Naive B cell (primary cell): ENCODE measurements at regions not wholly inside any gene's neighbourhood (a gene's known extent, or its start where the extent isn't known, plus 50 kb on each side); places are given as distances from the start of the nearest gene placed in this dataset.
"Not testable (repeated sequence)": the region's sequence is repeated elsewhere in the genome, so short reads cannot be mapped to it uniquely, and the experiment has no call there.

ENCODE experiments used
- ATAC-seq, 2 donors: fragments of 150-1000 bp; cut with Tn5 transposase; 2 replicates each; pipeline ENCODE4 v1.10.0; 2021; ENCODE audit warnings: low read depth in 2 of 2, mild to moderate bottlenecking in 2 of 2, moderate library complexity in 2 of 2
- DNase-seq: peaks from one replicate; pipeline ENCODE4 v3.0.0; 2022
- H3K27ac Mint-ChIP-seq, 6 donors: one replicate each; pipeline ENCODE4 v1.8.0; 2020 to 2022; ENCODE audit warnings: mild to moderate bottlenecking in 6 of 6, mixed read lengths in 6 of 6, moderate library complexity in 5 of 6, inconsistent platforms in 2 of 6
- H3K27me3 Mint-ChIP-seq, 3 donors: one replicate each; pipeline ENCODE4 v1.8.0; 2021 to 2022; ENCODE audit warnings: mixed read lengths in 3 of 3, mild to moderate bottlenecking in 1 of 3
- H3K36me3 Mint-ChIP-seq, 2 donors: one replicate each; pipeline ENCODE4 v1.8.0; 2020 to 2022; ENCODE audit warnings: mixed read lengths in 2 of 2, inconsistent platforms in 1 of 2, mild to moderate bottlenecking in 1 of 2
- H3K4me1 Mint-ChIP-seq, 3 donors: one replicate each; pipeline ENCODE4 v1.8.0; 2020 to 2022; ENCODE audit warnings: mixed read lengths in 3 of 3, inconsistent platforms in 1 of 3, mild to moderate bottlenecking in 1 of 3, moderate library complexity in 1 of 3
- H3K4me3 Mint-ChIP-seq, 8 donors: one replicate each; pipeline ENCODE4 v1.8.0; 2020 to 2022; ENCODE audit warnings: mild to moderate bottlenecking in 8 of 8, mixed read lengths in 8 of 8, moderate library complexity in 8 of 8, inconsistent platforms in 2 of 8
- H3K9me3 Mint-ChIP-seq, 7 donors: one replicate each; pipeline ENCODE4 v1.8.0; 2020 to 2022; ENCODE audit warnings: mixed read lengths in 7 of 7, mild to moderate bottlenecking in 5 of 7, inconsistent platforms in 2 of 7, moderate library complexity in 1 of 7

DNA sequence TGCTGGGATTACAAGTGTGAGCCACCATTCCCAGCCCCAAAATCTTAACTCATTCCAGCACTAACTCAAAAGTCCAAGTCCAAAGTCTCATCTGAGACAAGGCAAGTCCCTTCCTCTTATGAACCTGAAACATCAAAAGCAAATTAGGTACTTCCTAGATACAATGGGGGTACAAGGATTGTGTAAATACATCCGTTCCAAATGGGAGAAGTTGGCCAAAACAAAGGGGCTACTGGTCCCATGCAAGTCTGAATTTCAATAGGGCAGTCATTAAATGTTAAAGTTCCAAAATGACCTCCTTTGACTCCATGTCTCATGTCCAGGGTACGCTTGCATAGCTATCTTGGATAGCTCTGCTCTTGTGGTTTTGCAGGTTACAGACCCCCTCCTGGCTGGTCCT, 94.7 kb upstream of the PPM1H start:
- Mint-ChIP-seq H3K27ac (no peak overlapping the region), H3K9me3 (peaks cover 0 to 9% (median 1%) of the 10 kb centered on the region in 7 donors), H3K36me3 (no peaks in the 10 kb centered on the region), H3K4me1 (no peaks in the 10 kb centered on the region), H3K4me3 (no peak overlapping the region), H3K27me3 (peaks cover 0 to 6% (median 3%) of the 10 kb centered on the region in 3 donors)
- no peak for DNase-seq
- no peak for ATAC-seq

DNA sequence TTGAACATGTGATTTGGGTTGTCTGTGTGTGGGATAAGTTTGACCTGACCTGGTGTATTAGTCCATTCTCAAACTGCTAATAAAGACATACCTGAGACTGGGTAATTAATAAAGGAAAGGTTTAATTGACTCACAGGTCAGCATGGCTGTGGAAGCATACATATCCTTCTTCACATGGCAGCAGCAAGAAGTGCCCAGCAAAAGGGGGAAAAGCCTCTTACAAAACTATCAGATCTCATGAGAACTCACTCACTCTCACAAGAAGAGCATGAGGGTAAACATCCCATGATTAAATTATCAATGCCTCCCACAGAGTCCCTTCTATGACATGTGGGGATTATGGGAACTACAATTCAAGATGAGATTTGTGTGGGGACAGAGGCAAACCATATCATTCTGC, 94.0 kb upstream of the PPM1H start:
- peaks cover 0 to 9% (median 1%) of the 10 kb centered on the region in 7 donors for H3K9me3 Mint-ChIP-seq
- DNase-seq (no peak), ATAC-seq (no peak)
- no peaks in the 10 kb centered on the region for H3K36me3 Mint-ChIP-seq
- H3K4me1 Mint-ChIP-seq = no peaks in the 10 kb centered on the region
- H3K27me3 Mint-ChIP-seq = peaks cover 0 to 6% (median 3%) of the 10 kb centered on the region in 3 donors
- no peak overlapping the region for H3K27ac Mint-ChIP-seq
- H3K4me3 Mint-ChIP-seq = no peak overlapping the region

DNA sequence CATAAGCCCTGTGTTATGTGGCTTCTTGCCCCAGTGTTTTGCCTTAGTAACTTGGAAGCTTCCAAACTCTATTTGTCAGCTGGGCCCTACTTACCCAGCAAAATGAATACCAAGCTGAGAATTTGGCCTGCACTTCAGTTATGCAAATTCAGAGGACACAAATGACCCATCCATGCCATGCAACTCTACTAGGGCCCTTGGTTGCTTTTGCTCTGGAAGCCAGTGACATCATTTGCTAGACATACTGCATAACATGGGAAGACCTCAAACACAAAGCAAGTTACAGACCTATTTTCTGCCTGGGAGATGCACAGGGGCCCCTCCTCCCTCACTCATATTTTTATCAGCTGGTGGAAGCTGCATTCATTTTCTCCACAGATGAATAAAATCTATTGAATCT, 90.2 kb upstream of the PPM1H start:
- no peak for ATAC-seq
- Mint-ChIP-seq H3K27ac (no peak overlapping the region), H3K4me3 (no peak overlapping the region), H3K9me3 (peaks cover 0 to 5% (median 0%) of the 10 kb centered on the region in 7 donors), H3K27me3 (peaks cover 0 to 4% (median 3%) of the 10 kb centered on the region in 3 donors), H3K36me3 (no peaks in the 10 kb centered on the region), H3K4me1 (no peaks in the 10 kb centered on the region)
- no peak for DNase-seq

DNA sequence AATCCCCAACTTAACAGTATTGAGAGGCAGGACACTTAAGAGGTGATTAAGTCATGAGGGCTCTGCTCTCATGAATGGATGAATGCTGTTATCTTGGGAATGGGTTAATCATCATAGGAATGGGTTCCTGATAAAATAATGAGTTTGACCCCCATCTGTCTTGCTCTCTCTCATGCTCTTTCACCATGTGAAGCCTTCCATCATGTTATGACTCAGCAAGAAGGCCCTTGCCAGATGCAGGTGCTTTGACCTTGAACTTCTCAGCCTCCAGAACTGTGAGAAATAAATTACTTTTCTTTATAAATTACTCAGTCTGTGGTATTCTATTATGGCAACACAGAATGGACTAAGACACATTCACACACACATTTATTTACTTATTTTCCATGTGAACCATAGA, 89.0 kb upstream of the PPM1H start:
- Mint-ChIP-seq H3K4me1 (no peaks in the 10 kb centered on the region), H3K27ac (no peak overlapping the region), H3K27me3 (peaks cover 0 to 4% (median 2%) of the 10 kb centered on the region in 3 donors), H3K36me3 (no peaks in the 10 kb centered on the region), H3K9me3 (peaks cover 0 to 2% (median 0%) of the 10 kb centered on the region in 7 donors), H3K4me3 (no peak overlapping the region)
- DNase-seq (no peak), ATAC-seq (no peak)

DNA sequence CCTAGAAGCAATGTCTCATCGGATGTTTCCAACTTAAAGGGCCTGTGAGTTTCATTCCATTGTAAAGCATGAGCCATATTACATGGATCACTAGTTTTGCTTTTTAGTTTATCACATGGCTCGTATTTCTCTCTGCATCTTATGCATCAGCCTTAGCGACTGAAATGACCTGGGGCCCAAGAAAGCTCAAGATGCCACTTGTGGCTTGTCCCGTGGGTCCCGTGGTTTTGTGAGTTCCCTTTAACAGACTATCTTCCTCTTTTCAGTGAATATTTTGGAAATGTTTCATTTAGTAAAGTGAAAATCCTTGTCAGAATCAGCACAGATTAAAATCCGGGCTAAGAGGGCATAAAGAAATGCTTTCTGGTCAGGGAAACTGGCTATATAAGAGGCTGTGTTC, 86.2 kb upstream of the PPM1H start:
- Mint-ChIP-seq H3K27ac (no peak overlapping the region), H3K36me3 (no peaks in the 10 kb centered on the region), H3K9me3 (no peaks in the 10 kb centered on the region), H3K27me3 (peaks cover 0 to 4% (median 0%) of the 10 kb centered on the region in 3 donors), H3K4me3 (no peak overlapping the region), H3K4me1 (no peaks in the 10 kb centered on the region)
- DNase-seq (no peak), ATAC-seq (no peak)

DNA sequence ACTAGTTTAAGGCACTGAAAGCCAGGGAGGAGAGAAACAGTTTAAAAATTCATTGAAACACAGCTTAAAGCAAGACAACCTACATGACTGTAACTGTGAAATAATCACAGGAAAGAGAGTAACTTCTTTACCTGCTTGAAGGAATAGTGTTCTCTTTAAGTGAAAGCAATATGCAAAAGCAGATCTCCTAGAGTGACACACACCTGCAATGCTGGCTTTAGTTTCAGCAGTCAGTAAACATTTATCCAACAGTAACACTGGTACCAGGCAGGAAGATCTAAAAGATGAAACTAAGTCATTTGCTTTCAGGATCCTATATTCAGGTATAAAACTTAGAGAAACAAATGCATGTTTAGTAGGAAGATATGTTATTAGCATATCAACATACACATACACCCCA, 85.3 kb upstream of the PPM1H start:
- Mint-ChIP-seq H3K36me3 (no peaks in the 10 kb centered on the region), H3K27ac (no peak overlapping the region), H3K27me3 (peaks cover 0 to 4% (median 0%) of the 10 kb centered on the region in 3 donors), H3K4me3 (no peak overlapping the region), H3K9me3 (no peaks in the 10 kb centered on the region), H3K4me1 (no peaks in the 10 kb centered on the region)
- ATAC-seq (no peak), DNase-seq (no peak)

DNA sequence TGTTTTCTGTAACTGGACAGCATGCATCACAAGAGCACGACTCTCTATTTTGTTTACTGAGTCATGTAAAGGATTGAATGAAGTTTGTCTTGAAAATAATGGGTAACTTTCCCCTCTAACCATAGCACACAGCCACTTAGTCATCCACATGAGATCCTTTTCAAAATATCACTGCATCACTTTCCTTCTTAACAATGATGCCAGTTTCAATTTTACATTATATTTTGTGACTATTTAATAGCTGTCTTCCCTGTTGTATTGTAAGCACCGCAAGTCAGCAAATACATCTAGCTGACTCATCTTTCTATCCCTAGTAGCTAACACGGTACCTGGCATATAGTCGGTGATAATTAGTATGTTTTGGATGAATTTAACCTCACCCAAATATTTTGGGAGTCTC, 83.3 kb upstream of the PPM1H start:
- ATAC-seq (no peak), DNase-seq (no peak)
- H3K4me3 Mint-ChIP-seq = no peak overlapping the region
- peaks cover 0 to 4% (median 0%) of the 10 kb centered on the region in 3 donors for H3K27me3 Mint-ChIP-seq
- no peak overlapping the region for H3K27ac Mint-ChIP-seq
- peaks cover 0 to 2% (median 0%) of the 10 kb centered on the region in 7 donors for H3K9me3 Mint-ChIP-seq
- H3K4me1 Mint-ChIP-seq = no peaks in the 10 kb centered on the region
- no peaks in the 10 kb centered on the region for H3K36me3 Mint-ChIP-seq

DNA sequence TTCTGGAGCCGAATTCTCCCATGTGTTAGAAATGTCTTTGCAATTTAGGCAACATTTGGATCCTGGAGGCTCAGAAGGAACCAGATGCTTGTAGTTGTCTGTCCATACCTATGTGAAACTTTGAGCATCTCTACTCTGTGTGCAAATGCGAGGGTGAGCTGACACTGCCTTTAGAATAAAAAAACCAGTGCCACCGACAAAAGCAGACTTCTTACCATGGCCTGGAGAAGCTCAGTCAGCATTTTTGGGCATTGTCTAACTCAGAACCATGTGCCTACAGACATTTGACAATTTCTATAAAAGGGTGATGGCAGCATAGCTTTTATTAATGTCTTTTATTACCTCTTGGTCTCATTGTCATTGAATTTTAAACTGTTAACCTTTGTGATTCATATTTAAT, 78.4 kb upstream of the PPM1H start:
- Mint-ChIP-seq H3K4me3 (no peak overlapping the region), H3K9me3 (peaks cover 0 to 4% (median 0%) of the 10 kb centered on the region in 7 donors), H3K36me3 (no peaks in the 10 kb centered on the region), H3K27ac (no peak overlapping the region), H3K4me1 (no peaks in the 10 kb centered on the region), H3K27me3 (peaks cover 0 to 7% (median 3%) of the 10 kb centered on the region in 3 donors)
- no peak for DNase-seq
- ATAC-seq = no peak

DNA sequence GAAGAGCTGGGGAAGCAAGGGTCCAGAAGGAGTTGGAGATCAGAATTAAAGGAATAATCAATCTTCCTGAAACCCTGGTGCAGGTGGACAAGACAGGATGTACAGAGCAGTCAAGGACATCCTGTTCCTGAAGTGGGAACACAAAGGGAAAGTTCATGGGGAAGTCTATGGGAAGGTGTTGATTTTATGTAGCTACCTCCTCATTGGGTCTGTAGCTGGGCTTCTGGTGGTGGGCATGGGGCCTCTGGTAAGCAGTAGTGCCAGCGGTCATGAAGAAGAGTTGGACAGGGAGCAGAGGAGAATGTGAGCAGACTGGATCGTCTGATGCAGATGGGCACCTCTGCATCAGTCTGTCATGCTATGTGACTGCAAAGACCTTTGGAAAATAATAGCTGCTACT, 75.7 kb upstream of the PPM1H start:
- DNase-seq (no peak), ATAC-seq (no peak)
- H3K9me3 Mint-ChIP-seq = peaks cover 0 to 4% (median 0%) of the 10 kb centered on the region in 7 donors
- H3K27me3 Mint-ChIP-seq = peaks cover 0 to 7% (median 3%) of the 10 kb centered on the region in 3 donors
- no peaks in the 10 kb centered on the region for H3K36me3 Mint-ChIP-seq
- no peaks in the 10 kb centered on the region for H3K4me1 Mint-ChIP-seq
- no peak overlapping the region for H3K27ac Mint-ChIP-seq
- H3K4me3 Mint-ChIP-seq = no peak overlapping the region

DNA sequence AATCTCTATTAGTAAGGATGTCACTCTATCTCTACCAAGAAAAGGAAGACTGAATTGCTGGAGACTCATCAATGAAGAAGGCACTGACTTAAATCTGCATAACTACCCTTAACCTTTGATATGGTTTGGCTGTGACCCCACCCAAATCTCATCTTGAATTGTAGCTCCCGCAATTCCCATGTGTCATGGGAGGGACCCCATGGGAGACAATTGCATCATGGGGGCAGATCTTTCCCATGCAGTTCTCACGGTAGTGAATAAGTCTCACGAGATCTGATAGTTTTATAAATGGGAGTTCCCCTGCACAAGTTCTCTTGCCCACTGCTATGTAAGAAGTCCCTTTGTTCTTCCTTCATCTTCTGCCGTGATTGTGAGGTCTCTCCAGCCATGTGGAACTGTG, 73.4 kb upstream of the PPM1H start:
- DNase-seq (no peak), ATAC-seq (no peak)
- H3K27ac Mint-ChIP-seq = no peak overlapping the region
- peaks cover 0 to 7% (median 3%) of the 10 kb centered on the region in 3 donors for H3K27me3 Mint-ChIP-seq
- no peaks in the 10 kb centered on the region for H3K36me3 Mint-ChIP-seq
- peaks cover 0 to 5% (median 2%) of the 10 kb centered on the region in 7 donors for H3K9me3 Mint-ChIP-seq
- H3K4me3 Mint-ChIP-seq = no peak overlapping the region
- H3K4me1 Mint-ChIP-seq = no peaks in the 10 kb centered on the region

DNA sequence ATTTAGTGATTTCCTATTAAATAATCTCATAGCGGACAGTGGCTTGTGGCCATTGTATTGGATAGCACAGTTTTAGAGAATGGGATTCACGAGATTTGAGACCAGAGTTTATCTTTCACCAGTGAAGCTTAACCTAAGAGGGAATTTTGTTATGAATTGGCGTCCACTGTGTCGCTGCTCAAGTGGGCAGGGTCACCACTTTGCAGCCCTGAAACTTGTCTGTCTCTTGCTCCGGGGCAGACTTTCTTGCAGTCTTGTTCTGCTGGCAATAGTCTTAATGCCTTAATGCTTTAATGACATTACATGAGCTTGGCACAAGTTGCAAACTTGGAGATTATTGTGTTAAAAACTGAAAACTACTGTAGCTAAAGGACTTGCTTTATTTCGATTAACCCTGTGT, 72.8 kb upstream of the PPM1H start:
- Mint-ChIP-seq H3K27ac (no peak overlapping the region), H3K4me3 (no peak overlapping the region), H3K4me1 (no peaks in the 10 kb centered on the region), H3K36me3 (no peaks in the 10 kb centered on the region), H3K27me3 (peaks cover 0 to 7% (median 3%) of the 10 kb centered on the region in 3 donors), H3K9me3 (peaks cover 0 to 5% (median 2%) of the 10 kb centered on the region in 7 donors)
- ATAC-seq = no peak
- no peak for DNase-seq

DNA sequence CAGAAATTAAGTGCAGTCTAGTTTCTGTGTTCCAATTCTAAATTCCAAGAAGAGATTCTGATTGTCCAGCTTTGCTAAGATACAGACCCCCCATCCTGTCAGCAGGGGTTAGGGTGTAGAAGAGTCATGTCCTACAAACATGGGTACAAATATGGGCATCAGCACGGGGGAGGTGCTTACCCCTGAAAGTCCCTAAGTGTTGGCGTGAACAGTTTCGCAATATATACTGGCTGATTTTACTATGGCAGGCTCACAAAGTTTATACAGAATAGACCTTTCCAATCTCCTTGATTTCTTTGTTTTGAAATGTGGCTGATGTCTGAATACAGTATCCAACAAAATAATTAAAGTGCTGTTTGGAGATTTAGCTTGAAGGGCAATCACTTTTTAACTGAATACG, 71.6 kb upstream of the PPM1H start:
- DNase-seq (no peak), ATAC-seq (no peak)
- no peaks in the 10 kb centered on the region for H3K4me1 Mint-ChIP-seq
- H3K27me3 Mint-ChIP-seq = peaks cover 0 to 7% (median 3%) of the 10 kb centered on the region in 3 donors
- H3K4me3 Mint-ChIP-seq = no peak overlapping the region
- H3K9me3 Mint-ChIP-seq = peaks cover 0 to 12% (median 4%) of the 10 kb centered on the region in 7 donors
- H3K36me3 Mint-ChIP-seq = no peaks in the 10 kb centered on the region
- no peak overlapping the region for H3K27ac Mint-ChIP-seq

DNA sequence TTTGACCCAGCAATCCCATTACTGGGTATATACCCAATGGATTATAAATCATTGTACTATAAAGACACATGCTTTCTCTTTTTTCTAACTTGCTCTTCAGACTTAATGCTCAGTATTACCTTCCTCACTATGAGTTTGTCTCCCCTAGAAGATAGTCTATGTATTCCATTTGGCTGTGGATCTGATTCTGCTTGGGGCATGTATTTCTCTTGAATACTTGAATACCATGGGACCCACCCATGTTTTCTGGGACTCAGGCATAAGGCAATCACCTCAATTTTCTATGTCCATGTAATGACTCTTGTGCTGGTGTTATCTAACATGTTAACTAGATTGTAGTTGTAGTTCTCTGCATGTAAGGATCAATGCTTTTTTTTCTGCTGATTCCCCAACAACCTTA, 70.4 kb upstream of the PPM1H start:
- ATAC-seq (no peak), DNase-seq (no peak)
- peaks cover 0 to 12% (median 2%) of the 10 kb centered on the region in 7 donors for H3K9me3 Mint-ChIP-seq
- H3K4me1 Mint-ChIP-seq = no peaks in the 10 kb centered on the region
- no peak overlapping the region for H3K4me3 Mint-ChIP-seq
- H3K27ac Mint-ChIP-seq = no peak overlapping the region
- no peaks in the 10 kb centered on the region for H3K36me3 Mint-ChIP-seq
- peaks cover 0 to 3% (median 2%) of the 10 kb centered on the region in 3 donors for H3K27me3 Mint-ChIP-seq

DNA sequence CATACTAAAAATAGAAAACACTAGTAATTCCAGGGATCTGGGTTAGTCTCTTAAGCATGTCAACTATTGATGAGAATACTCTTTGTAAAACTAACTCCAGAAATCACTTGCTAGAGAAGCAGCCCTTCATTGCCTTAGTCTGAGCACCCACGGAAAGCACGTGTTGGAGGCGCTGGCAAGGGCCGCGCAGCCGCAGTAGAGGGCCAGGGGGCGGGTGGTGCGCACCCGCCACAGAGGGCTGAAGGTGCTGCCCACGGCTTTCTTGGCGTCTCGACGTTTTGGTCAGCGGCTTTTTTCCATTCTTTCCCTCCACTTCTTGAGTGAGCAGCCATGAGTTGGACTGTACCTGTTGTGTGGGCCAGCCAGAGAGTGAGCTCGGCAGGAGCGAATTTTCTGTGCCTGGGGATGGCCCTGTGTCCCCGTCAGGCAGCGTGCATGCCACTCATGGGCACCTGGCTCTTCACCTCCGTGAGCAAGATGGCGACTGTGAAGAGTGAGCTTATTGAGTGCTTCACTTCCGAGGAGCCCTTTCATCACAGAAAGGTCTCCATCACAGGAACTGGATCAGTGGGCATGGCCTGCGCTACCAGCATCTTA, 68.4 kb upstream of the PPM1H start:
- Mint-ChIP-seq H3K4me3 (no peak overlapping the region), H3K27me3 (peaks cover 0 to 10% (median 10%) of the 10 kb centered on the region in 3 donors), H3K27ac (no peak overlapping the region), H3K4me1 (no peaks in the 10 kb centered on the region), H3K9me3 (peaks cover 0 to 12% (median 4%) of the 10 kb centered on the region in 7 donors), H3K36me3 (no peaks in the 10 kb centered on the region)
- ATAC-seq = no peak
- no peak for DNase-seq

DNA sequence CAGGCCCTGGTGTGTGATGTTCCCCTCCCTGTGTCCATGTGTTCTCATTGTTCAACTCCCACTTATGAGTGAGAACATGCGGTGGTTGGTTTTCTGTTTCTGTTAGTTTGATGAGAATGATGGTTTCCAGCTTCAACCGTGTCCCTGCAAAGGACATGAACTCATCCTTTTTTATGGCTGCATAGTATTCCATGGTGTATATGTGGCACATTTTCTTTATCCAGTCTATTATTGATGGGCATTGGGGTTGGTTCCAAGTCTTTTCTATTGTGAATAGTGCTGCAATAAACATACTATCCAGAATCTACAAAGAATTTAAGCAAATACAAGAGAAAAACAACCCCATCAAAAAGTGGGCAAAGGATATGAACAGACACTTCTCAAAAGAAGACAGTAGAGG, 67.1 kb upstream of the PPM1H start:
- peaks cover 0 to 14% (median 10%) of the 10 kb centered on the region in 3 donors for H3K27me3 Mint-ChIP-seq
- H3K27ac Mint-ChIP-seq, H3K4me3 Mint-ChIP-seq, ATAC-seq, H3K36me3 Mint-ChIP-seq, H3K4me1 Mint-ChIP-seq, DNase-seq: not testable (repeated sequence)
- peaks cover 0 to 12% (median 4%) of the 10 kb centered on the region in 7 donors for H3K9me3 Mint-ChIP-seq
